ENCODE measurements at regions not wholly inside any gene's neighbourhood (a gene's known extent, or its start where the extent isn't known, plus 50 kb on each side); places are given as distances from the start of the nearest gene placed in this dataset.

GRCh38 chr4:54800831-54801530 is 143.2 kb downstream of the KIT start:
- TF ChIP-seq CTCF (IDR thresholded peaks at IDR 0.05) = no peak
- TF ChIP-seq REST (IDR thresholded peaks at IDR 0.05; ENCODE audit: insufficient read depth in 1 of 2, low read depth in 2 of 2, low read length in 1 of 2) = no peak
- TF ChIP-seq POLR2AphosphoS5 (IDR thresholded peaks at IDR 0.05; ENCODE audit: low read depth, low read length) = no peak
- no peak for TF ChIP-seq SIN3A (IDR thresholded peaks at IDR 0.05; ENCODE audit: borderline replicate concordance, insufficient read depth, low read depth, low read length)
- TF ChIP-seq TCF7L2 (IDR thresholded peaks at IDR 0.05; ENCODE audit: low read depth, low read length) = no peak

All from Panc1 (cell line).